ENCODE measurements at regions not wholly inside any gene's neighbourhood (a gene's known extent, or its start where the extent isn't known, plus 50 kb on each side); places are given as distances from the start of the nearest gene placed in this dataset.
"Not testable (repeated sequence)": the region's sequence is repeated elsewhere in the genome, so short reads cannot be mapped to it uniquely, and the experiment has no call there.

DNA sequence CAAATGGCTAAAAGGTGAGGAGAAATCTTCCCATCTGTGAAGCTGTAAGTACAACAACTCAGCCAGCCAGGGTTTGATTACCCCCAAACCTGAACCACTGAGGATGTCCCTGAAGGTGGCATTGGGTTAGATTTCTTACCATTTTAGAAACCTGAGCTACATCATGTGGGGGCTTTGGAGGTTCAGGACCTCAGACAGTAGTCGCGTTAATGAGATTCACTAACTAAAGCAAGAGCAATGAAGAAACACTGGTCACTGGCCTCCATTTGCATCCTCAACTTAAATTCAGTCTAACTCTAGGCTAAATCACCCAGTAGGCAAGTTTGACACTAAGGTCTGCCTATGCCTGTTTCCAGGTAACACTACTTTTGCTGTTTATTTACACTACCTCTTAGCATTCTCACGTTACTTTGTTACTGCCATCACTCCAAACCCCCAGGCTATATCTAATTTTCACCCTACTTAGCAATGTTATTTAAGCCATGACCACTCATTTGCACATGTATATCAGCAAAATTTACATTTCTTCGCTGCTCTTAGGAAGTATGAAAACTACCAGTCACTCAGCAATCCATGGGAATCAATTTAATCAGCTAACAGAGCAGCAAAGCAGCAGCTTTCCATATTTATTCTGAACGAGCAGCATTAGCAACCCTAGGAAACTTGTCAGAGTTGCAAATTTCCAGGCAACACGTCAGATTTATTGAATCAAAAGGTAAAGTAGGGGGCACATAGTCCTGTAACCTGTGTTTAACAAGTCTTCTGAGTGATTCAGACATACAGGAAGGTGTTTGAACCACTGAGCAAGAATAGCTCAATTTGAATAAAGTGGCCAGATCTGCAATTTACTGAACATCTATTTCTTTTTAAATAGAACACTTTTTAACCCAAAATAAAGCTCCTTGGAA, 788.4 kb upstream of the SORCS1 start:
- peaks cover 9% of the 10 kb centered on the region for H3K9me3 Mint-ChIP-seq
- DNase-seq = no peak
- no peaks in the 10 kb centered on the region for H3K4me1 Mint-ChIP-seq
- no peak overlapping the region for H3K4me3 Mint-ChIP-seq
- no peak for ATAC-seq
- H3K27me3 Mint-ChIP-seq = no peaks in the 10 kb centered on the region
- no peak overlapping the region for H3K27ac Mint-ChIP-seq
- H3K36me3 Mint-ChIP-seq (ENCODE audit: low read depth) = no peaks in the 10 kb centered on the region

DNA sequence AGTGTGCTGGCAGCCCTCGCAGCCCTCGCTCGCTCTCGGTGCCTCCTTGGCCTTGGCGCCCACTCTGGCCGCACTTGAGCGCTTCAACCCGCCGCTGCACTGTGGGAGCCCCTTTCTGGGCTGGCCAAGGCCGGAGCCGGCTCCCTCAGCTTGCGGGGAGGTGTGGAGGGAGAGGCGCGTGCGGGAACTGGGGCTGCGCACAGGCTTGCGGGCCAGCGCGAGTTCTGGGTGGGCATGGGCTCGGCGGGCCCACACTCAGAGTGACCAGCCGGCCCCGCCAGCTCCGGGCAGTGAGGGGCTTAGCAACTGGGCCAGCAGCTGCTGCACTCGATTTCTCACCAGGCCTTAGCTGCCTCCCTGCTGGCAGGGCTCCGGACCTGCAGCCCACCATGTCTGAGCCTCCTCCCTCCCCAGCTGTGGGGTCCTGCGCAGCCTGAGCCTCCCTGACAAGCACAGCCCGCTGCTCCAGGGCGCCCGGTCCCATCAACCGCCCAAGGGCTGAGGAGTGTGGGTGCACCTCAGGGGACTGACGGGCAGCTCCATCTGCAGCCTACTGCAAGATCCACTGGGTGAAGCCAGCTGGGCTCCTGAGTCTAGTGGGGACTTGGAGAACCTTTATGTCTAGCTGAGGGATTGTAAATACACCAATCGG, 786.0 kb upstream of the SORCS1 start:
- not testable (repeated sequence) for DNase-seq; H3K27me3 Mint-ChIP-seq; H3K36me3 Mint-ChIP-seq (ENCODE audit: low read depth); H3K4me3 Mint-ChIP-seq; H3K4me1 Mint-ChIP-seq; ATAC-seq; H3K27ac Mint-ChIP-seq; H3K9me3 Mint-ChIP-seq

DNA sequence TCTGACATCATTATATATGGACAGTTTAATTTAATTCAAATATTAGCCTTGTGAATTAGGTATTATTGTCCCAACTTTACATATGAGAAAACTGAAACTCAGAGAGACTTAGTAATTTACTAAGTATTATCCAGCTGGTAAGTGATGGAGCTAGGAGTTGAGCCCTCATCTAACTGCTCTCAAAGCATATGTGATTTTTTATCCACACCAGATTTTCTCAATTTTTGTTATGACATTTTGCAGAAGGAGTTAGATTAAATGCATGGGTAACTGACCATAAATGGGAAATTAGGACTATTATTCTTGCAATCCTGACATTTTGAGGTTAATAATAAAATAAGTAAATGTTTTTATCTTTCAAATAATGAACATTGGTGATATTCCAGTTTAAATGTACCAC, 778.3 kb upstream of the SORCS1 start:
- ATAC-seq = no peak
- Mint-ChIP-seq H3K9me3 (peaks cover 10% of the 10 kb centered on the region), H3K27ac (no peak overlapping the region), H3K4me1 (no peaks in the 10 kb centered on the region), H3K27me3 (peaks cover 2% of the 10 kb centered on the region), H3K36me3 (ENCODE audit: low read depth) (no peaks in the 10 kb centered on the region), H3K4me3 (no peak overlapping the region)
- no peak for DNase-seq

DNA sequence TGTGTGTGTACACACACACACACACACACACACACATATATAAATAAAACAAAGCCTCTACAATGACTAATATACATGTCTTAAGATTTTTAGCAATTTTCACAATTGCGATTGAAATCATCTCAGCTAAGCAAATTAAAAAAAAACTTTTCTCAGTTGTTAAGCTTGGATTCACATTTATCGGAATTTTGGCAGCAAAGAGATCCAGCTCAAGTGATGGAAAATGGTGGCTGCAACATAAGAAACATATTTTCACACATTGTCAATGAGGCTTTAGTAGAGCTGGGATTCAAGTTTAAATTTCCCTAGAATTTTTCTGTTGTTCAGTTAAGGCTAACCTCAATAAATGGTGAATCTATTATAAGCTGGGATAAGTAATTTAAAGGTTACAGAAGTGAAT, 768.6 kb upstream of the SORCS1 start:
- H3K4me1 Mint-ChIP-seq = no peaks in the 10 kb centered on the region
- H3K27ac Mint-ChIP-seq = no peak overlapping the region
- peaks cover 7% of the 10 kb centered on the region for H3K9me3 Mint-ChIP-seq

DNA sequence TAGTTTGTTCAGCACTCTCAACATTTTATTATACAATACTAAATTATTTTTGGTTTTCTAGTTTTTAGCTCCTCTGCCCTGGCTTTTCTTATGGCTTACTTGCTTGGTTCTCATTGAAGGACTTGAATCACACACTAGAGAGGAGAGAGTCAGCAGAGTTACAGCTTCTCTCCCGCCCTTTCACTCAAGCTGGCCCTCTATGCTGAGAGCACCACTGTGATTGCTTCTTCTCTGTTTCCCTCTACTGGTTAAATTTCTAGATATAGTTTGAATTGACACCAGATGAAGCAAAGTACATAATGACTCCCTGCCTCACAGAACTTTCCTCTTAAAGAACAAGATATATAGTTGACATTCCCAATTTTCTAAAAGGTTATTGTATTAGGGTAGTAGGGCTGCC, 767.3 kb upstream of the SORCS1 start:
- no peak for ATAC-seq
- no peak for DNase-seq
- no peaks in the 10 kb centered on the region for H3K27me3 Mint-ChIP-seq
- H3K27ac Mint-ChIP-seq = no peak overlapping the region
- no peak overlapping the region for H3K4me3 Mint-ChIP-seq
- no peaks in the 10 kb centered on the region for H3K36me3 Mint-ChIP-seq (ENCODE audit: low read depth)
- H3K9me3 Mint-ChIP-seq = peaks cover 7% of the 10 kb centered on the region
- no peaks in the 10 kb centered on the region for H3K4me1 Mint-ChIP-seq

More for the DNA sequence above, 768.6 kb upstream of the SORCS1 start:
- Mint-ChIP-seq H3K27me3 (no peaks in the 10 kb centered on the region), H3K4me3 (no peak overlapping the region), H3K36me3 (ENCODE audit: low read depth) (no peaks in the 10 kb centered on the region)
- DNase-seq = no peak
- no peak for ATAC-seq

DNA sequence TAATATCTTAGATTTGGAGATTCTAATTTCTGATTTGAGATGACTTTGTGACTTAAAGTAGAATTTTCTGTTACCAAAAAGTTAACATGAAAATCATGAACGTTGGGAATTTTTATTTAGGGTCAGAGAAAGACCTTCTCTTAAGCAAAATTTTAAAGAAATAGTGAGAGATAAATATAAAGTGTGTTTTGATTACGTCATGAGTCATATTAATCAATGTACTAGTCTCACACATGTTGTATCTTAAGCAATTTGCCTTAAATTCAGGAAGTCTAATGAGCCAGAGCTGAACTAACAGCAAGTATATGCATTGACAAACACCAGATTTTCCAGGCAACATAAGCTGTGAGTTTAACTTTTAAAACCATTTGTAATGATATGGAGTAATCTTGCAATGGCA, 765.5 kb upstream of the SORCS1 start:
- ATAC-seq (no peak), DNase-seq (no peak)
- no peaks in the 10 kb centered on the region for H3K27me3 Mint-ChIP-seq
- peaks cover 3% of the 10 kb centered on the region for H3K9me3 Mint-ChIP-seq
- H3K36me3 Mint-ChIP-seq (ENCODE audit: low read depth) = no peaks in the 10 kb centered on the region
- H3K4me1 Mint-ChIP-seq = no peaks in the 10 kb centered on the region
- no peak overlapping the region for H3K4me3 Mint-ChIP-seq
- no peak overlapping the region for H3K27ac Mint-ChIP-seq

DNA sequence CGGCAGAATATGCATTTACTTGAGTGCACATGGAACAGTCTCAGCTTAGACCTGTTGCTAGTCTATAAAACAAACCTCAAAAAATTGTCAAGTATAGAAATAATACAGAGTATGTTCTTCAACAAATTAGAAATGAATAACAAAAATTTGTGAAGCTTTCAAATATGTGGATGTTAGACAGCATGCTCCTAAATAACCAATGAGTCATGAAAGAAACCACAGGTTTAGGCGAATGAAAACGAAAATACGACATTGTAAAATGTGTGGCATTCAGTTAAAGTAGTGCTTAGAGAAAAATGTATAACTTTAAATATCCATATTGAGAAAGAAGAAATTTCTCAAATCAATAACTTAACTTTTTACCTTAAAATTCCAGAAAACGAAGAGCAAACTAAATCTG, 760.0 kb upstream of the SORCS1 start:
- DNase-seq = no peak
- Mint-ChIP-seq H3K27ac (no peak overlapping the region), H3K4me1 (no peaks in the 10 kb centered on the region), H3K36me3 (ENCODE audit: low read depth) (no peaks in the 10 kb centered on the region), H3K4me3 (no peak overlapping the region), H3K27me3 (no peaks in the 10 kb centered on the region), H3K9me3 (peaks cover 14% of the 10 kb centered on the region)
- no peak for ATAC-seq

DNA sequence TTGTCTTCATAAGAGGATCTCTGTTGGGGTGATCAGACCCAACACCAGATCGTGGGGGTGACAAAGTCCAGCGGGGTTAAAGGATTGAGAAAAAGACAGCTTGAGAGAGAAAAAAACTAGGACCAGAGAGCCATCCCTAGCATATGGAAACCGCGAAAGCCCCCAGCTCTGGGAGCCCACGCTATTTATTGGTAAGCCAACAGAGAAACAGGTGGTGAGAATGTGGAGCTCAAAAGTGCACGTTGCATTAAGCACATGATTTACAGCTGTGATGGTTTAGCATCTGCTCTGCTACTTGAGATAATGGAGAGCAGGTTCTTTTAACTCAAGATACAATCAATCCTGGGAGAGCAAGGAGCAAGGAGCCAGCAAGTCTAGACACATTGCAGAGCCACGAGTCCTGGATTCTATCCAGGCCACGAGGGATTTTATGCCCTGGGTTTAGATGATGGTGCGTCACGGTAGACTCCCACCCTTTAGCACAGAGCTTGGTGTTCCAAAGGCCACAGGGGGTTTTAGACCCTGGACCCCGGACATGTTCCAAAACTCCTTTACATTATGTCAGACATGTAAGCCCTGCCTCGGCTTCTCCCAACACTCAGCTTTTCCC, 755.2 kb upstream of the SORCS1 start:
- no peak for ATAC-seq
- H3K9me3 Mint-ChIP-seq = peaks cover 27% of the 10 kb centered on the region
- no peak for DNase-seq
- H3K4me1 Mint-ChIP-seq = no peaks in the 10 kb centered on the region
- H3K27ac Mint-ChIP-seq = no peak overlapping the region
- no peaks in the 10 kb centered on the region for H3K36me3 Mint-ChIP-seq (ENCODE audit: low read depth)
- H3K27me3 Mint-ChIP-seq = peaks cover 12% of the 10 kb centered on the region
- no peak overlapping the region for H3K4me3 Mint-ChIP-seq

DNA sequence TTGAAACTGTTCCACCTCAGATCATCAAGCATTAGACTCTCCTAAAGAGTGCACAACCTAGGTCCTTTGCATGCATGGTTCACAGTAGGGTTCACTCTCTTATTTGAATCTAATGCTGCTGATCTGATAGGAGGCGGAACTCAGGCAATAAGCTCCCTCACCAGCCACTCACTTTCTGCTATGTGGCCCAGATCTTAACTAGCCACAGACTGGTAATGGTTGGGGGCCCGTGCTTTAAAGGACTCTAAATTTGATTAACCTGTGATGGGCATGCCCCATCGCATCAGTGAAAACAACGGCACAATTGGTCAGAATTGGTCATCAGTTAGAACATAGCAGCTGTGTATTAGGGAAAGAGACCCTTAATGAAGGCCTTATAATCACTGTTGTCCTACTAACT, 753.7 kb upstream of the SORCS1 start:
- no peaks in the 10 kb centered on the region for H3K36me3 Mint-ChIP-seq (ENCODE audit: low read depth)
- ATAC-seq (no peak), DNase-seq (no peak)
- H3K27ac Mint-ChIP-seq = no peak overlapping the region
- no peak overlapping the region for H3K4me3 Mint-ChIP-seq
- H3K9me3 Mint-ChIP-seq = peaks cover 24% of the 10 kb centered on the region
- H3K4me1 Mint-ChIP-seq = no peaks in the 10 kb centered on the region
- H3K27me3 Mint-ChIP-seq = peaks cover 22% of the 10 kb centered on the region

DNA sequence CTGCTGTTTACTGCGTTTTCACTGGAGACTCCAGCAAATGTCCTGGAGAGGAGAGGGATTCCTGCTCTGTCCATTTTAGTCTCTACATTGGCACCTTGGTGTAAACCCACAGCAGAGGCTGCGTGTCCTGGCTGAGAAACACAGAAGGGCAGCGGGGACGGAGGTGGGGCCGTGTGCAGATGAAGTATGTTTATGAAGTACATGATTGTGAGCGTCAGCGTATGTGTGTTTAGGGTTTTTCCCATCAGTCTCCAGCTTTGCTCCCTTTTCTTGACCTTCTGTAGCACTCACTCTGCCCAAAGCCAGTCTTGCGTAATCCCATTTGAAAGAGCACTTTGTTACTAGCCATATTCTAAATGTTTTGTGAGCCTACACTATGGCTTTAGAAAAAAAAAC, 750.7 kb upstream of the SORCS1 start:
- no peak for DNase-seq
- H3K4me3 Mint-ChIP-seq = no peak overlapping the region
- ATAC-seq = no peak
- H3K4me1 Mint-ChIP-seq = no peaks in the 10 kb centered on the region
- H3K9me3 Mint-ChIP-seq = peaks cover 23% of the 10 kb centered on the region
- no peaks in the 10 kb centered on the region for H3K36me3 Mint-ChIP-seq (ENCODE audit: low read depth)
- H3K27ac Mint-ChIP-seq = no peak overlapping the region
- peaks cover 22% of the 10 kb centered on the region for H3K27me3 Mint-ChIP-seq

DNA sequence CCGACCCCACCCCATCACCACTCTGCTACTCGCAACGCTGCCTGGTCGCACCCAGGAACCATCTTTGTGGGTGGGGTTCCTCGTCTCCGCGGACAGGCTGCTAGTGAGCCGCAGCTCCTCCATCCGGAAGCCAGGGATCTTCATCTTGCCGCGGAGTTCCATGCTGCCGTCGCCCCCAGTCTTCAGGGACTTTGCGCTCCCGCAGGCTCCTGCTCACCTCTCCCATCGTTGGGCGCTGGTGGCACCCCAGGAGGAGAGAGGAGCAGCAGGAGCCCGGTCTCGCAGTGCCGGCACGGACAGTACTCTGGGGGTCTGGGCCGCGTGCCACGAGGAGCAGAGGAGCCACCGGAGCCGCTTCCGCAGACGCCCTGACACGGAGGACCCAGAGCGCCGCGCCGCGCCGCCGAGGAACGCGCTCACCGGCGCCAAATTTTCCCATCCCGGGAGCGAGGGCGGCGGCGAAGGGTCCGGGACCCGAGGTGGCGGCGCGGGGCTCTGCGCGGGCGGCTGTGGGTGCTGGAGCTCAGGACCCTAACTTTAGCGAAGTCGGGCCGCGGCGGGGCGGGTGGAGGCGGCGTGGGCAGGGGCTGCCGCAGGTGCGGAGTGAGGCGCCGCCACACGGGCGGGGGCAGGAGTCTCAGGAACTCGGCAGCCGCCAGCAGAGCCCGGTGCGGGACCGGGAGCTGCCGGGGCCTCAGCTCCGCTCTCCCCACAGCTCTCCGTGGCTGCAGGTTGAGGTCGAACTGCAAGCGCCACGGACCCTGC, 750.1 kb upstream of the SORCS1 start:
- ATAC-seq = no peak
- DNase-seq = no peak
- Mint-ChIP-seq H3K27me3 (peaks cover 22% of the 10 kb centered on the region), H3K27ac (no peak overlapping the region), H3K4me3 (no peak overlapping the region), H3K36me3 (ENCODE audit: low read depth) (no peaks in the 10 kb centered on the region), H3K9me3 (peaks cover 22% of the 10 kb centered on the region), H3K4me1 (no peaks in the 10 kb centered on the region)

DNA sequence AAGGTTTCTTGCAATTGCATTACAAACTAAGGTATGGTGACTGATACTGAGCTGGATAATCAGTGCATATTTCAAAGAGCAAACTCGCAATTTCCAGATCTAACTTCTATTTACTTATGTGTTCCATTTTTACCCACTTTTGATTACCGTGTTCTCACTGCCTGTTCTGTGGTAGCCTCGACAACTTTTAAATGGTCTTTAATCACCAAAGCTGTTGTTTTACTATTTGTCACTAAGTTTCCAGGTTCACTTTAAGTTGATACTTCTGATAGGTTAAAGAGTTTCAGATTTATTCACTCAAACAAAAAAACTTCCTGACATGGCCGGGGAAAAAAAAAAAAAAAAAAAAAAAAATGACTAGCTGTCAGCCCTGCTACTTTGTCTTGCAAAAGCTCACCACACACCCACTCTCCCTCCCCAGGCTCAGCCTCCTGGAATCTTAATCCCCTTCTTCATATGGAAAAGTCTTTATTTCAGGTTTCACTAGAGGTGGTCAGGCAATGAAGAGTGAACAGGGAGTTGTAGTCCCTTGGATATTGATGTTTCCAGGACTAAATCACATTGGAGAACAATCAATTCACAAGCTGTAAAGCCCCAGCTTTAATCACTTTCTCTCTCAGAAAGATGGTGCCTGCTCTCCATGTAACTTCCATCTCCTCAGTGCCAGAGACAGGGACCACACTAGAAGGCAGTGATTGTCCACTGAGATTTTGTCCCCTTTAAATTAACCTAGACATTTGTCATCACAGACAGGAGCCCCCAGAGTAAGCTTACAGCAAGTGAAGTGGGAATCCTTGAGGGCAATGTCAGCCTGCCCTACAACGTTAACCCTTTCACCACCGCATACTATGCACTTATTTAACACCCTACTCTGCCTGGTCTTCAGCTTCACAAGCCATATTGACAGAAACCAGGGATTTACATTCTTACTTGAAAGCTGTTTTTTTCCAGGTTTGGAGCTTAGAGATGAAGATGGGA, 749.1 kb upstream of the SORCS1 start:
- no peak overlapping the region for H3K4me3 Mint-ChIP-seq
- H3K27ac Mint-ChIP-seq = no peak overlapping the region
- H3K9me3 Mint-ChIP-seq = peaks cover 12% of the 10 kb centered on the region
- no peaks in the 10 kb centered on the region for H3K36me3 Mint-ChIP-seq (ENCODE audit: low read depth)
- peaks cover 22% of the 10 kb centered on the region for H3K27me3 Mint-ChIP-seq
- DNase-seq = no peak
- no peak for ATAC-seq
- no peaks in the 10 kb centered on the region for H3K4me1 Mint-ChIP-seq

DNA sequence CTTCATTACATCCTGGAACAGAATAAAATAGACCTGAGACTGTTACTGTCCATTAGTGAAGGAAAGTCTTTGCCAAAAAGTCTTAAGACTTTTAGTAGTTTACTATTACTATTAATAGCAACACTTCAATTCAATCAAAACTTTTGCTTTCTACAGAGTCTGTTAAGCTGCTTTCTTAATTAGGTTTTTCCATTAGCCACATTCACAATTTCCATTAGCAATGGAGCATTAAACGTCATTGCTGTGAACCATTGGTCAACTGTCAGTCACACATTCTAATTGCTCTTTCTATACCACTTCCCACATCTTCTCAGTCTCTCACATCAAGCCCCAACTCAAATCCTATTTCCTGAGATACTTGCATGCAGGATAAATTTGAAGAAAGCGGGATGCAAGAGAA, 736.6 kb upstream of the SORCS1 start:
- no peak overlapping the region for H3K4me3 Mint-ChIP-seq
- H3K9me3 Mint-ChIP-seq = peaks cover 6% of the 10 kb centered on the region
- no peaks in the 10 kb centered on the region for H3K36me3 Mint-ChIP-seq (ENCODE audit: low read depth)
- H3K27me3 Mint-ChIP-seq = no peaks in the 10 kb centered on the region
- no peak for ATAC-seq
- H3K27ac Mint-ChIP-seq = no peak overlapping the region
- DNase-seq = no peak
- H3K4me1 Mint-ChIP-seq = no peaks in the 10 kb centered on the region

DNA sequence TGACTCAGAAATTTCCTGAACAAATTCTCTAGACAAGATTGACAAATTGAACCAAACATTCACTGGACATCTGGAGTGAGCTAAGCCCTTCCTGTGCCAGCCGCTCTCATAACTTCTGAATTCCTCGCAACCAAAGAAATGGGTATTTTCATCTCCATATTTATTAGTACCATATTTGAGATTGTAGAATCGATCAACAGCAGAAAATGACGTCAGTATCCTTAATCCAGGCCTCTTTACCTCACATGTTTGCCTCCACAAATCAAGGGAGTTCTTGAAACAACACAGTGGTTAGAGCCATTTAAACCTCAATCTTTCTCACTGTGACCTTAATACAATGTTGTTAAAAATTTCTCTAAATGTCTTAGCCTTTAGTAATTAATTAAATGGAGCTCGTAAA, 735.6 kb upstream of the SORCS1 start:
- H3K4me3 Mint-ChIP-seq = no peak overlapping the region
- DNase-seq (no peak), ATAC-seq (no peak)
- no peaks in the 10 kb centered on the region for H3K36me3 Mint-ChIP-seq (ENCODE audit: low read depth)
- no peak overlapping the region for H3K27ac Mint-ChIP-seq
- H3K27me3 Mint-ChIP-seq = no peaks in the 10 kb centered on the region
- H3K9me3 Mint-ChIP-seq = peaks cover 6% of the 10 kb centered on the region
- H3K4me1 Mint-ChIP-seq = no peaks in the 10 kb centered on the region

Measured in activated naive CD8-positive, alpha-beta T cell treated with anti-CD3 and anti-CD28 coated beads, Interleukin-2, amount 50 U/mL, for 24 hours (primary cell).